ENCODE measurements at regions not wholly inside any gene's neighbourhood (a gene's known extent, or its start where the extent isn't known, plus 50 kb on each side); places are given as distances from the start of the nearest gene placed in this dataset.

DNA sequence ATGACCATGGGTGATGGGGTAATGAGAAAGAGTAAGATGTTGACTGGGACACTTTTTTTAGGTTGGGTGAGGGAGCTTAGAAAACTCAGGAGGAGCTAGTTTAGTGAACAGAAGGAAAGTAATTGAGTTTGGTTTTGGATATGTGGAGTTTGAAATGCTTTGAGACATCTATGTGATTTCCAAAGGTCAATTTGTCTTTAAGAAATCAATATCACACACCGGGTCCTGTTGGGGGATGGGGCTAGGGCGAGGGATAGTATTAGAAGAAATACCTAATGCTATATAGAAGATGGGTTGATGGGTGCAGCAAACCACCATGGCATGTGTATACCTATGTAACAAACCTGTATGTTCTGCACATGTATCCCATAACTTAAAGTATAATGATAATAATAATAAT lies 118.4 kb downstream of the ASCL1 start:
- intact Hi-C loops (cut with micrococcal nuclease; ENCODE audit: unreplicated experiment) (no loop called here), in situ Hi-C loops (cut with HindIII; ENCODE audit: extremely low pct_ligation_motif_present, low pct_unique_long_range_greater_than_20kb) (no loop called here)
- no peak for ATAC-seq
- ChIA-PET CTCF (ENCODE audit: low intra/inter-chr PET ratio, low total read pairs) (no interaction called here), POLR2A (no interaction called here)
- H3K27me3 ChIP-seq (ENCODE audit: control insufficient read depth in 1 of 2, insufficient read depth in 2 of 2, low read length in 2 of 2), result no peaks in the 10 kb centered on the region
- BruUV-seq (replicated peaks), result no TSS peak
- H3K4me3 ChIP-seq (replicated peaks in 1 of 3; ENCODE audit: insufficient read depth in 1 of 3, low read depth in 2 of 3, low read length in 3 of 3), result no peak overlapping the region
- no peak overlapping the region for H3K4me2 ChIP-seq (ENCODE audit: low read depth, low read length)
- H3K9ac ChIP-seq (ENCODE audit: insufficient read depth, low read depth, low read length), result no peak overlapping the region
- FAIRE-seq, result no peak
- no peak overlapping the region for H2AFZ ChIP-seq (ENCODE audit: low read length)
- peaks cover 2% of the 10 kb centered on the region for H3K9me3 ChIP-seq (ENCODE audit: low read length)
- no peaks in the 10 kb centered on the region for H4K20me1 ChIP-seq (ENCODE audit: insufficient read depth, low read length)
- no peaks in the 10 kb centered on the region for H3K79me2 ChIP-seq (ENCODE audit: insufficient read depth, low read length)
- no peak overlapping the region for H3K27ac ChIP-seq (ENCODE audit: extremely low read length, insufficient read depth, low read length)
- TF ChIP-seq ZNF124 (CRISPR knock-in tag; IDR thresholded peaks at IDR 0.05) (no peak), SYNCRIP (IDR thresholded peaks at IDR 0.05; ENCODE audit: insufficient read depth, low read depth, low read length) (no peak), MATR3 (CRISPR knock-in tag; IDR thresholded peaks at IDR 0.05) (no peak), NFE2L2 (IDR thresholded peaks at IDR 0.05; ENCODE audit: low read length) (no peak)
- TF ChIP-seq, protein P1, sequence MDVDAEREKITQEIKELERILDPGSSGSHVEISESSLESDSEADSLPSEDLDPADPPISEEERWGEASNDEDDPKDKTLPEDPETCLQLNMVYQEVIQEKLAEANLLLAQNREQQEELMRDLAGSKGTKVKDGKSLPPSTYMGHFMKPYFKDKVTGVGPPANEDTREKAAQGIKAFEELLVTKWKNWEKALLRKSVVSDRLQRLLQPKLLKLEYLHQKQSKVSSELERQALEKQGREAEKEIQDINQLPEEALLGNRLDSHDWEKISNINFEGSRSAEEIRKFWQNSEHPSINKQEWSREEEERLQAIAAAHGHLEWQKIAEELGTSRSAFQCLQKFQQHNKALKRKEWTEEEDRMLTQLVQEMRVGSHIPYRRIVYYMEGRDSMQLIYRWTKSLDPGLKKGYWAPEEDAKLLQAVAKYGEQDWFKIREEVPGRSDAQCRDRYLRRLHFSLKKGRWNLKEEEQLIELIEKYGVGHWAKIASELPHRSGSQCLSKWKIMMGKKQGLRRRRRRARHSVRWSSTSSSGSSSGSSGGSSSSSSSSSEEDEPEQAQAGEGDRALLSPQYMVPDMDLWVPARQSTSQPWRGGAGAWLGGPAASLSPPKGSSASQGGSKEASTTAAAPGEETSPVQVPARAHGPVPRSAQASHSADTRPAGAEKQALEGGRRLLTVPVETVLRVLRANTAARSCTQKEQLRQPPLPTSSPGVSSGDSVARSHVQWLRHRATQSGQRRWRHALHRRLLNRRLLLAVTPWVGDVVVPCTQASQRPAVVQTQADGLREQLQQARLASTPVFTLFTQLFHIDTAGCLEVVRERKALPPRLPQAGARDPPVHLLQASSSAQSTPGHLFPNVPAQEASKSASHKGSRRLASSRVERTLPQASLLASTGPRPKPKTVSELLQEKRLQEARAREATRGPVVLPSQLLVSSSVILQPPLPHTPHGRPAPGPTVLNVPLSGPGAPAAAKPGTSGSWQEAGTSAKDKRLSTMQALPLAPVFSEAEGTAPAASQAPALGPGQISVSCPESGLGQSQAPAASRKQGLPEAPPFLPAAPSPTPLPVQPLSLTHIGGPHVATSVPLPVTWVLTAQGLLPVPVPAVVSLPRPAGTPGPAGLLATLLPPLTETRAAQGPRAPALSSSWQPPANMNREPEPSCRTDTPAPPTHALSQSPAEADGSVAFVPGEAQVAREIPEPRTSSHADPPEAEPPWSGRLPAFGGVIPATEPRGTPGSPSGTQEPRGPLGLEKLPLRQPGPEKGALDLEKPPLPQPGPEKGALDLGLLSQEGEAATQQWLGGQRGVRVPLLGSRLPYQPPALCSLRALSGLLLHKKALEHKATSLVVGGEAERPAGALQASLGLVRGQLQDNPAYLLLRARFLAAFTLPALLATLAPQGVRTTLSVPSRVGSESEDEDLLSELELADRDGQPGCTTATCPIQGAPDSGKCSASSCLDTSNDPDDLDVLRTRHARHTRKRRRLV (CRISPR knock-in tag; IDR thresholded peaks at IDR 0.05), result no peak
- TF ChIP-seq, protein P2, sequence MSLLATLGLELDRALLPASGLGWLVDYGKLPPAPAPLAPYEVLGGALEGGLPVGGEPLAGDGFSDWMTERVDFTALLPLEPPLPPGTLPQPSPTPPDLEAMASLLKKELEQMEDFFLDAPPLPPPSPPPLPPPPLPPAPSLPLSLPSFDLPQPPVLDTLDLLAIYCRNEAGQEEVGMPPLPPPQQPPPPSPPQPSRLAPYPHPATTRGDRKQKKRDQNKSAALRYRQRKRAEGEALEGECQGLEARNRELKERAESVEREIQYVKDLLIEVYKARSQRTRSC (CRISPR knock-in tag; IDR thresholded peaks at IDR 0.05; ENCODE audit: low read depth), result no peak
- TF ChIP-seq, protein P3, sequence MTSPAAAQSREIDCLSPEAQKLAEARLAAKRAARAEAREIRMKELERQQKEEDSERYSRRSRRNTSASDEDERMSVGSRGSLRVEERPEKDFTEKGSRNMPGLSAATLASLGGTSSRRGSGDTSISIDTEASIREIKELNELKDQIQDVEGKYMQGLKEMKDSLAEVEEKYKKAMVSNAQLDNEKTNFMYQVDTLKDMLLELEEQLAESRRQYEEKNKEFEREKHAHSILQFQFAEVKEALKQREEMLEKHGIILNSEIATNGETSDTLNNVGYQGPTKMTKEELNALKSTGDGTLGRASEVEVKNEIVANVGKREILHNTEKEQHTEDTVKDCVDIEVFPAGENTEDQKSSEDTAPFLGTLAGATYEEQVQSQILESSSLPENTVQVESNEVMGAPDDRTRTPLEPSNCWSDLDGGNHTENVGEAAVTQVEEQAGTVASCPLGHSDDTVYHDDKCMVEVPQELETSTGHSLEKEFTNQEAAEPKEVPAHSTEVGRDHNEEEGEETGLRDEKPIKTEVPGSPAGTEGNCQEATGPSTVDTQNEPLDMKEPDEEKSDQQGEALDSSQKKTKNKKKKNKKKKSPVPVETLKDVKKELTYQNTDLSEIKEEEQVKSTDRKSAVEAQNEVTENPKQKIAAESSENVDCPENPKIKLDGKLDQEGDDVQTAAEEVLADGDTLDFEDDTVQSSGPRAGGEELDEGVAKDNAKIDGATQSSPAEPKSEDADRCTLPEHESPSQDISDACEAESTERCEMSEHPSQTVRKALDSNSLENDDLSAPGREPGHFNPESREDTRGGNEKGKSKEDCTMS (CRISPR knock-in tag; conservative IDR thresholded peaks at IDR 0.05), result no peak
- H3K36me3 ChIP-seq (replicated peaks in 1 of 2; ENCODE audit: control insufficient read depth in 1 of 2, insufficient read depth in 2 of 2, low read length in 2 of 2), result no peaks in the 10 kb centered on the region
- no peak for DNase-seq (ENCODE audit: low spot score)
- no peaks in the 10 kb centered on the region for H3K4me1 ChIP-seq (ENCODE audit: insufficient read depth, low read length)
- 3% methylated on average over 2 of the region's 2 CpGs for WGBS (ENCODE audit: low lambda C conversion rate)
